ENCODE measurements at regions not wholly inside any gene's neighbourhood (a gene's known extent, or its start where the extent isn't known, plus 50 kb on each side); places are given as distances from the start of the nearest gene placed in this dataset.
"Not testable (repeated sequence)": the region's sequence is repeated elsewhere in the genome, so short reads cannot be mapped to it uniquely, and the experiment has no call there.

GRCh38 chr6:44037847-44038542 lies 89.3 kb downstream of the MRPL14 start:
- CTCF ChIA-PET: interaction anchor here (0.7 to 1.7 kb wide), 4 partner anchors 32 to 84 kb away, joined by 3 to 6 read pairs (median 4); no protein-coding TSS in a partner anchor
- Histone ChIP-seq H3K4me3 (ENCODE audit: low read depth in 2 of 2, low read length in 1 of 2) (no peak overlapping the region), H3K79me2 (ENCODE audit: insufficient read depth) (no peaks in the 10 kb centered on the region), H3K9ac (no peak overlapping the region), H3K4me1 (ENCODE audit: control insufficient read depth in 1 of 2, insufficient read depth in 2 of 2, low read depth in 1 of 2, low read length in 1 of 2) (peaks cover 34 to 42% of the 10 kb centered on the region in 2 experiments), H3K27ac (ENCODE audit: low read depth in 2 of 2, low read length in 1 of 2) (no peak overlapping the region), H3K9me2 (no peaks in the 10 kb centered on the region), H4K20me1 (ENCODE audit: insufficient read depth) (no peaks in the 10 kb centered on the region), H3K9me3 (no peaks in the 10 kb centered on the region), H3K27me3 (ENCODE audit: insufficient read depth) (no peaks in the 10 kb centered on the region), H2AFZ (ENCODE audit: low read depth) (no peak overlapping the region), H3K36me3 (replicated peaks in 1 of 2; ENCODE audit: control insufficient read depth in 1 of 2, insufficient read depth in 2 of 2, low read length in 1 of 2) (no peaks in the 10 kb centered on the region), H3F3A (replicated peaks; ENCODE audit: insufficient read depth) (peaks cover 11% of the 10 kb centered on the region), H3K4me2 (no peak overlapping the region)
- WGBS (ENCODE audit: low lambda C conversion rate): 98% methylated on average over 12 of the region's 13 CpGs
- DNase-seq: no peak
- no peak for TF ChIP-seq PBX3 (IDR thresholded peaks at IDR 0.05)
- no peak for TF ChIP-seq FOXM1 (IDR thresholded peaks at IDR 0.05; ENCODE audit: low read depth)
- TF ChIP-seq FOSL2 (IDR thresholded peaks at IDR 0.05; ENCODE audit: borderline replicate concordance, low read depth): no peak
- no peak for TF ChIP-seq EP300 (IDR thresholded peaks at IDR 0.05; ENCODE audit: borderline replicate concordance in 1 of 2, low read depth in 1 of 2, low read length in 1 of 2)
- TF ChIP-seq, protein P1, sequence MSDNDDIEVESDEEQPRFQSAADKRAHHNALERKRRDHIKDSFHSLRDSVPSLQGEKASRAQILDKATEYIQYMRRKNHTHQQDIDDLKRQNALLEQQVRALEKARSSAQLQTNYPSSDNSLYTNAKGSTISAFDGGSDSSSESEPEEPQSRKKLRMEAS (IDR thresholded peaks at IDR 0.05; ENCODE audit: low read depth): no peak
- TF ChIP-seq GABPA (IDR thresholded peaks at IDR 0.05; ENCODE audit: low read depth): no peak
- no peak for TF ChIP-seq GATA2 (CRISPR knock-in tag; IDR thresholded peaks at IDR 0.05)
- no peak for TF ChIP-seq TAF1 (IDR thresholded peaks at IDR 0.05; ENCODE audit: borderline replicate concordance, low read depth, low read length)
- TF ChIP-seq MEF2A (IDR thresholded peaks at IDR 0.05; ENCODE audit: borderline replicate concordance, low read depth): no peak
- TF ChIP-seq RCOR1 (IDR thresholded peaks at IDR 0.05; ENCODE audit: low read length): no peak
- TF ChIP-seq TCF12 (IDR thresholded peaks at IDR 0.05): no peak
- TF ChIP-seq, protein P2, sequence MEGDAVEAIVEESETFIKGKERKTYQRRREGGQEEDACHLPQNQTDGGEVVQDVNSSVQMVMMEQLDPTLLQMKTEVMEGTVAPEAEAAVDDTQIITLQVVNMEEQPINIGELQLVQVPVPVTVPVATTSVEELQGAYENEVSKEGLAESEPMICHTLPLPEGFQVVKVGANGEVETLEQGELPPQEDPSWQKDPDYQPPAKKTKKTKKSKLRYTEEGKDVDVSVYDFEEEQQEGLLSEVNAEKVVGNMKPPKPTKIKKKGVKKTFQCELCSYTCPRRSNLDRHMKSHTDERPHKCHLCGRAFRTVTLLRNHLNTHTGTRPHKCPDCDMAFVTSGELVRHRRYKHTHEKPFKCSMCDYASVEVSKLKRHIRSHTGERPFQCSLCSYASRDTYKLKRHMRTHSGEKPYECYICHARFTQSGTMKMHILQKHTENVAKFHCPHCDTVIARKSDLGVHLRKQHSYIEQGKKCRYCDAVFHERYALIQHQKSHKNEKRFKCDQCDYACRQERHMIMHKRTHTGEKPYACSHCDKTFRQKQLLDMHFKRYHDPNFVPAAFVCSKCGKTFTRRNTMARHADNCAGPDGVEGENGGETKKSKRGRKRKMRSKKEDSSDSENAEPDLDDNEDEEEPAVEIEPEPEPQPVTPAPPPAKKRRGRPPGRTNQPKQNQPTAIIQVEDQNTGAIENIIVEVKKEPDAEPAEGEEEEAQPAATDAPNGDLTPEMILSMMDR (IDR thresholded peaks at IDR 0.05): no peak
- POLR2A ChIA-PET: no interaction called here

DNA sequence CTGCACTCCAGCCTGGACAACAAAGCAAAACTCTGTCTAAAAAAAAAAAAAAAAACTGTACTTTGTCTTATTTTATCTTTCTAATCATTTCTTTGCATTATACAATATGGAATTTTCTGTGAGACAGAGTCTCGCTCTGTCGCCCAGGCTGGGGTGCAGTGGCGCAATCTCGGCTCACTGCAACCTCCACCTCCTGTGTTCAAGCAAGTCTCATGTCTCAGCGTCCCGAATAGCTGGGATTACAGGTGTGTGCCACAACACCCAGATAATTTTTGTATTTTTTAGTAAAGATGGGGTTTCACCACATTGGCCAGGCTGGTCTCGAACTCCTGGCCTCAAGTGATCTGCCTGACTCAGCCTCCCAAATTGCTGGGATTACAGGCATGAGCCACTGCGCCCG lies 90.0 kb downstream of the MRPL14 start:
- POLR2A ChIA-PET; H4K20me1 ChIP-seq (ENCODE audit: insufficient read depth); H3K27me3 ChIP-seq (ENCODE audit: insufficient read depth); H3K4me2 ChIP-seq; H3K9me3 ChIP-seq; H3K9me2 ChIP-seq; H3F3A ChIP-seq (replicated peaks; ENCODE audit: insufficient read depth); H3K79me2 ChIP-seq (ENCODE audit: insufficient read depth); H3K27ac ChIP-seq (ENCODE audit: low read depth in 2 of 2, low read length in 1 of 2); H3K4me3 ChIP-seq (ENCODE audit: low read depth in 2 of 2, low read length in 1 of 2); H3K9ac ChIP-seq; H2AFZ ChIP-seq (ENCODE audit: low read depth); DNase-seq; H3K36me3 ChIP-seq (replicated peaks in 1 of 2; ENCODE audit: control insufficient read depth in 1 of 2, insufficient read depth in 2 of 2, low read length in 1 of 2): not testable (repeated sequence)
- WGBS (ENCODE audit: low lambda C conversion rate): 97% methylated on average over 9 of the region's 9 CpGs
- CTCF ChIA-PET: interaction anchor here (0.6 to 1.7 kb wide), 5 partner anchors 32 to 370 kb away, joined by 3 to 6 read pairs (median 3); no protein-coding TSS in a partner anchor
- H3K4me1 ChIP-seq (ENCODE audit: control insufficient read depth in 1 of 2, insufficient read depth in 2 of 2, low read depth in 1 of 2, low read length in 1 of 2): peaks cover 27 to 35% of the 10 kb centered on the region in 2 experiments; a peak in 3 of 4 replicates

All from SK-N-SH (cell line).